NCI-H526 treated with DMSO at 0.1 percent for 48 hours (cell line): ENCODE measurements at regions not wholly inside any gene's neighbourhood (a gene's known extent, or its start where the extent isn't known, plus 50 kb on each side); places are given as distances from the start of the nearest gene placed in this dataset.
"Not testable (repeated sequence)": the region's sequence is repeated elsewhere in the genome, so short reads cannot be mapped to it uniquely, and the experiment has no call there.

Source experiments
- DNase-seq: peaks from one replicate; lab custom pipeline; 2025; lab: John Stamatoyannopoulos, UW

DNA sequence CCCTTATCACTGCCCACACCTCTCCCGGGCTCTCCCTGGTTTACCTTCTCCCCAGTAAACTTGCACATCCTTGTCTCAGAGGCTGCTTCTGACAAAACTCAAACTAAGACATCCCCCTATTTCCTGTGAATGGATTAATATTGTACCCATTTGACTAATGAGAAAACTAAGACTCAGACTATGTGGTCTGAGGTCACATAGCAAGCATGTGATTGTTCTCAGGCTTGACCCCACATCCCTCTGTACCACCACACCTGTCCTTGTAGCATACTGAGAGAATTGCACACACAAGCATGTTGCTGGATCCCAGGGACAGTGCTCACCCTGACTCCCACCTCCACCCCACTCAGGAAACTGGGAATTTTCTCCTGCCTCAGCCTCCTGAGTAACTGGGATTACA lies 90.7 kb upstream of the HES1 start:
- DNase-seq, result no peak

DNA sequence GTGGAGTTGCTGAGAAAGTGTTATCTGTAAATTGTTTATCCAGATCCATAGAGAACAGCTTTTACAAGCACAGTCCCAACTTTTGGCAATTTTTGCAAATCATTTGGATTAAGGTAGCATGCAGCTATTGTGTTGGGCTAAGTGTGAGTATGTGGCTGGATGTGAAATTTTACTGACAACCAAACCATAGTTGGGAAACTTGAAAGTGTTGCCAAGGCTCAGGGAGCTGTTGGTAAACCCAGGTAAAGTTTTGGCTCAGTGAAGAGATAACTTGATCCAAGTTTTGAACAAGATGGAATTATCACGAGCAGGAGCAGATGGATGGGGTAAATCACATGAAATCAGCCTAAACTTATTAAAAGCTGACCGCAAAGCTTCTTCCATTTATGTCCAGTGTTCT lies 90.0 kb upstream of the HES1 start:
- no peak for DNase-seq

DNA sequence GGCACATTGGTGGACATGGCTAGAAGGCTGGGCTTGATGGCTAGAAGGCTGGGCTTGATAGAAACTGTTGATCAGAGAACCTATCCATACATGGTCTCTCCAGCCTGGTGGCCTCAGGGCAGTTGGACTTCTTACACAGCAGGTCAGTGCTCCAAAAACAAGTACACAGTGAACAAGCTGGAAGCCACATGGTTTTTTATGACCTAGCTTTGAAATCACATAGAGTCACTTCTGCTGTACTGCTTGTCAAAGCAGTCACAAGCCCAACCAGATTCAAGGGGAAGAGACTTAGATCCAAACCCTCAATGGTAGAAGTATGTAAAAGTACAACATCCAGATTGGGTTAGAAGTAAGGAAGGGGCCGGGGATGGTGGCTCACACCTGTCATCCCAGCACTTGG lies 89.4 kb upstream of the HES1 start:
- DNase-seq, result no peak

DNA sequence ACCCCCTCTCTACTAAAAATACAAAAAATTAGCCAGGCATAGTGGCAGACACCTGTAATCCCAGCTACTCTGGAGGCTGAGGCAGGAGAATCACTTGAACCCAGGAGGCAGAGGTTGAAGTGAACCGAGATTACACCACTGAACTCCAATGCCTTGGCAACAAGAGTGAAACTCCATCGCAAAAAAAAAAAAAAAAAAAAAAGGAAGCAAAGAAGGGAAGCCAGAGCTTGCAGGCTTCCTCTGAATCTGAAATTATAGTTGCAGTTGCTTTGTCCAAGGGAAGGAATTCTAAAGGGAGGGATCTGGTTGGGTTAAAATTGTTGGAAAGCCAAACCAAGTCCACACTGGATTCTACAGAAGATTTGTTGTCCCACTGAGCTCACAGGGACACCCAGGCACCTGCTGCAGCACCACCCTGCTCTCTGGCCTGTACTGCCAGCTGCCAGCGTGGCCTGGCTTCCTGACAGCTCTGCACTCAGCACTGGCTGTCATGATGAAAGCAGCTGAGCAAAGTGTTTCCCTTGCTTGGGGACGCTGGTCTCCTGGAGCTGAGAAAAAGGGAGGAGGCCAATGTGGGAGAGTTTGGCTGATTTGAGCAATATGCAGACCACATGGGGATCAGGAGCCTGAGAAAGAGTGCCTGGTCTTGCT lies 88.8 kb upstream of the HES1 start:
- no peak for DNase-seq

DNA sequence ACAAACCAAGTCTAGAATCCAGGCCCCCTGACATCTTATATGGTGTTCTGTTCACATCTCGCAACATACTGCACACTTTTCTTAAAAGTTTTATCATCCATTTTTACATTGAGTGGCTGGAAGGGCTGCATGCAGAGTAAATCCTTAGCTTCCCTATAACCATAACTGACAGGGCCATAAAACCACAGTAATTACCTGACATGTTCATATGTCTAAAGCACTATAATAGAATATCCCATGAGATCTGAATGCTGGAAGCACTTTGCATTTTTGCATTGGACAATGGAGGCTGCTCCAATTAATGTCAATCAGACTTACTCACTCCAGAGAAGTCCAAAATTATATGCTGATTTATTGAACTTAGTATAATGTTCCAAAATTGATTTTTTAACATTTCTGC lies 86.6 kb upstream of the HES1 start:
- no peak for DNase-seq

DNA sequence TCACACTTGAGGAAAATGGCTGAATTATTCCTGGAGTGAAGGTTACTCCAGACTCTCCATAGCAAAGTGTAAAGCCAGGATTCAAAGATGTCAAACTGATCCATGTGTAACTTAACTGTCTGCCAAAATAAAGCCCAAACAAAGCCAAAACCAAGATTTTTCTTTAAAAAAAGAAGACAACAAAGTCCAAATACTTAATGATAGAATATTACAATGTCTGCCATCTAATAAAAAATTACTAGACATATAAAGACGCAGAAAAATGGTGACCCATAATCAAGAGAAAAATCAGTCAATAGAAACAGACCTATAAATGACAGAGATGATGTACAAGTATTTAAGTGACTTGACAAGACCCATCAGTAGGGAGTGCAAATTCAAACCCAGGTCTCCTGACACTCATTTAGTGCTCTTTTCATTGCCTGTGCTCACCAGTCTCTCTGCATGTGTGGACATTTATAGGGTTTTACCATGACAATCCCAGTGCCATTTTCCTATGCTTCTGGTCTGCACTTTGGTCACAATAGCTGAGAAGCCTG lies 85.1 kb upstream of the HES1 start:
- DNase-seq, result no peak

DNA sequence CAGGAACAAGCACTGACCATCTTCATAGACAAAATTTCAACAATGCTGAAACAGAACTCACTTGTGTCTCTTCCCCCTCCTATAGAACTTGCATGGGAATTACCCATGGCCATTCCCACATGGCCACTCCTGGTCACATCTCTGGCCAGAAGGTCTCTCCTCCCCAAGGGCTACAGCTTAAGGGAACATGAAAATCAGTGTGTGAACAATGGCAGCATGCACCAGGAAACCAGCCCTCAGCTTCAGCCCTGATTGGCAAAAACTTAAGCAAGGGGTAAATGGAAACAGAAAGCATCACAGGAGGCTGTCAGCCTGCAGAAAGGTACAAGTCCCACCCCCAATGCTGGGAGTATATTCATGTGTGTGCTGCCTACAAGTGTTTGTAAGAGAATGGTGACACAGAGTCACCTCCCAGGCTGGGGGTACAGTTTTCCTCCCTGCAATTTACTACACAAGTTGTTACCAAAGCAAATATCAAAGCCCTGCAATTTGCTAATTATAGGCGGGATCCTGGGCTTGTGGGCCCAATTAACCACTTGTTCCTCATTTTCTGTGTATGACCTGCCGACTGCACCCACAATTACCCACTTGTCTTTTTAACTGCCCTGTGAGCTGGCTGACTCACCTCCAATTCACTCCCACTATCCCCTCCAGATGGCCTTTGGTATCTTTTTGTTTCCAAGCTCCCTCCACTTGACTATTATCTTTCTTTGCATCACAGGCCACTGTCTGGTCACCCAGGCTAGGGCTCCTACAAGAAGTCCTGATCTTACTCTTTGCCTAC lies 84.4 kb upstream of the HES1 start:
- no peak for DNase-seq

DNA sequence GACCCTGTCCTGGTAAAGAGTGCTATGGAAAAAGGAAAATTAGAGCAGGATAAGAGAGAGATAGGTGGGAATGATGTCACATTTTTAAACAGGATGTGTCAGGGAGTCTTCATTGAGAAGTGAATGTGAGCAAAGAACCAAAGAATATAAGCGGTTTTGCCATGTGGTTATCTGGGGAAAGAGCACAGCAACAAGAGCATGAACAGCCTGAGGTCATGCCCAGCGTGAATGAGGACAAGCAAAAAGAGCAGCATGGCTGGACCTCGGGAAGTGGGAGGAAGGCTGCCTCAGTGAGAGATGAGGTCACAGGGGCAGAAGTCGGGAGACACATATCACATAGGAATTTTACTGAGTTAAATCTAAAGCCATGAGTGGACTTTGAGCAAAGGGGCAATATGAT lies 82.8 kb upstream of the HES1 start:
- DNase-seq, result no peak

DNA sequence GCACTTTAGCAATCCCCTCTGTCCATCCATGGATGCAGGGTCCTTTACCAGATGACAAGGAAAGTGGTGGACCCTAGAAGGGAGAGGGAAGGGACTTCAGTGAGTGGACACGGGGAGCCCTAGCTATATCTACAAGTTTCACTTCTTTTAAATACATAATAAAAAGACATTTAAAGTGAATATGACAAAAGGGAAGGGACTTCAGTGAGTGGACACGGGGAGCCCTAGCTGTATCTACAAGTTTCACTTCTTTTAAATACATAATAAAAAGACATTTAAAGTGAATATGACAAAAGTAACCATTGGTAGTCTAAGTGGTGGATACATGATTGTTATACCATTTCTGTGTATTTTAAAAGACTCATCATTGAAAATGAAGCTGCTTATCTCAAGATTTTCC lies 81.9 kb upstream of the HES1 start:
- no peak for DNase-seq

DNA sequence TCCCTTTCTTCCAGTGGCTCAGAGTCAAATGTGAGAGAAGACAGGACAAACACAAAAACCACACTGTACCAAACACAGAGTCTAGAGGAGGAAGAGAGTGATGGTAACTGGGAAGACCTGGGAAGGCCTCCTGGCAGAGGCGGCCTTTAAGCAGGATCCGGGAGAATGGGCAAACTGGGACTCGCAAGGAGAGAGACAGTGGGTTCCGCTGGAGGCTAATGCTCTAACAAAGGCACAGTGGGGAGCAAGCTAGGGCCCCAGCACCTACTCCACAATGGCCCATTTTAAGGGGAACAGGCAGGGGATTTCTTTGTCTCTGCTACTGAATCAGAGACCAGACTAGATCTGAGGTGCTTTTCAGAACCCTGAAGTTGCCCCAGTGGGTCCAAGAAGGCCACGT lies 81.4 kb upstream of the HES1 start:
- no peak for DNase-seq

DNA sequence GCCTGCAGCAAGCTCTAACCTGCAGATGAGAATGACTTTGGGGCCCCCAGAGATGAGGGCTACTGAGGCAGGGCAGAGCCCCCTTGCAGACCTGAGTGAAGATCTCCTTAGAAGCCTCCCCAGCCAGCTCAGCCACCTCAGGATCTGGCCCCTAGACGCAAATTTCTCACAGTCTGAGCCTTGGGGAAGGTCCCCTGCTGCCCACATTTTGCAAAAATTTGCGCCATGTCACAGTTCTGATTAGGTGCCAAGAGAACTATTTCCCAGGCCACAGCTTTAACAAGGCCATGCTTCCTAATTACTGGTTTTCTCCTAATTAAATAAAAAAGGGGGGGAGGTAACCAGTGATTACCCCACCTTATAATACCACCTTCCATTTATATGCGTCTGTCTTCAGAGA lies 81.0 kb upstream of the HES1 start:
- no peak for DNase-seq

DNA sequence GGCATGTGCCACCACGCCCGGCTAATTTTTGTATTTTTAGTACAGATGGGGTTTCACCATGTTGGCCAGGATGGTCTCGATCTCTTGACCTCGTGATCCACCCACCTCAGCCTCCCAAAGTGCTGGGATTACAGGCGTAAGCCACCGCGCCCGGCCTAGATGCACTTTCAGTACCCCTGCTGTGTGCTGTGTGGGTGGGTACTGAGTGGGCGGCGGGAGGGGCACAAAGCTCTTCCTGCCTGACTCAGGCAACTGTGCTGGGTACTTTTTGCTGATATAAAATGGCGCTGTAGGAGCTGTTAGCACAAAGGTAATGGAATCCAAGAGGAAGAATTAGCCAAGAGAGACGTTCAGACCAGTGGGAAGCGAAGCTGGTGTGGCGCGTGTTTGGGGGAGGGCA lies 79.6 kb upstream of the HES1 start:
- DNase-seq, result not testable (repeated sequence)

DNA sequence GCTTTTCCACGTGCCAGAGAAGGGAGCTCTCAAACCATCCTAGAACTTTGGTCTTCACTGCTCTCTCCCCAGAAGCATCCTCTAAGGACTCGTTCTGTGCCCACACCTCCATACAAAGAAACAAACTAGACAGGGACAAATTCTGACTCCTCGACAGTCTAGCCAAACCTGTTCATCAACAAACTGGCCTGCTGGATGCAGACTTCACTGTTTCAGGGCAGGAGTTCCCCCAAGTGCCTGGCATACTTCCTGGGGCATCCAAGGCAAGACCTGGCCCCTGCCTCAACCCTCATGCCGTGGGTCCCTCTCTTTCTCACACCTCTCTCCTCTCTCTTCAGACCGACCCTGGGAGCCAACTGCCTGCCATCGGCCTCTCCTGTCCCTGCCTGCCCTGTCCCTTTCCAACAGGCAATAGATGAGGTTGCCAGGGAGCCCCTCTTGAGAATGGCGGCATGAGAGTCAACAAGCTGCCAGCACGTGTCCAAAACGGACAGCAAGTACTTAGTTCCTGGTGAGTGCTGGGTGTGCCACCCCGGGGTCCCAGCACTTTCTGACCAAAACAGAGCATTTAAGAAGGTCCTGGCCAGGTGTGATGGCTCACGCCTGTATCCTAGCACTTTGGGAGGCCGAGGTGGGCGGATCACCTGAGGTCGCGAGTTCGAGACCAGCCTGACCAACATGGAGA lies 79.1 kb upstream of the HES1 start:
- DNase-seq, result no peak

DNA sequence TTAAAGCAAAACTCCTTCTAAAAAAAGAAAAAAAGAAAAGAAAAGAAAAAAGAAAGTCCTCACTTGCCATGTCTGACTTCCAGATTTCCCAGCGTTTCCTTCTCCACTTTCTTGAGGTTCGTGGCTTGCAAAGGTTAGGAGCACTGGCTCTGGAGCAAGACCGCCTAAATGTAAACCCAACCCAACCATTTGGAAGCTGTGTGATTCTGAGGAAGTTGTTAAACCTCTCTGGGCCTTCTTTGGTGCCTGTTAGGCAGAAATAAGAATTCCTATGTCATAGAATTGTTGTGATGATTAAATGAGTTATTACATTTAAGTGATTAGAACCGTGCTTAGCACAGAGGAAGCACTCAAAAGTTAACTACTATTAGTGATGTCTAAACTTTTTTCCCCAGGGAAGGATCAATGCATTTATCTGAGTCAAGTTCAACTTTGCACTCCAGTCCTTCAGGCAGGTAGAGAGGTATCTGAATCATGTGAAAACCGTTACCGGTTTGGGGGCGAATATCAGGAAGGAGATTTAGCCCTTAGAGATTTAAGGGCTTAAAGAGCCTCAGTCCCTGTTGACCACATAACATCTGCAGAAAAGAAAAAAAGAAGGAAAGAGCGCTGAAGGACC lies 78.3 kb upstream of the HES1 start:
- DNase-seq, result no peak

DNA sequence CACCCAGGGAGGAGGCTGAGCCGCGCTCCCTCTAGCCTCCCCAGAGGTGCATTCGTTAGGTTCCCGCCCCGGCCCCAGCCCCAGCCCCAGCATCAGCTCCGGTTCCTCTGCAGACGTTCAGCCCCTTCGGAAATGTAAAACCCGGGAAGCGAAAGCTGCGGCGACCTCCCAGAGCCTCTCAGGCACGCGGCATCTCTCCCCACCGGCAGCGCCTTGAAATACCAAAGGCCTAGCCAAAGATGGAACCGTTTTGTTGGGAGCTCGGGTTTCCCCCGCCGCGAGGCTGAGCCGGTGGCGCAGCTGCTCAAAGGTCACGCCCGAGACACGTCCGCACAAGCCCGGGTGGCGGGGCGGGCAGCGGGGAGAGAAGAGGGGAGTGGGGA lies 77.8 kb upstream of the HES1 start:
- DNase-seq, result peak; percentile 62

DNA sequence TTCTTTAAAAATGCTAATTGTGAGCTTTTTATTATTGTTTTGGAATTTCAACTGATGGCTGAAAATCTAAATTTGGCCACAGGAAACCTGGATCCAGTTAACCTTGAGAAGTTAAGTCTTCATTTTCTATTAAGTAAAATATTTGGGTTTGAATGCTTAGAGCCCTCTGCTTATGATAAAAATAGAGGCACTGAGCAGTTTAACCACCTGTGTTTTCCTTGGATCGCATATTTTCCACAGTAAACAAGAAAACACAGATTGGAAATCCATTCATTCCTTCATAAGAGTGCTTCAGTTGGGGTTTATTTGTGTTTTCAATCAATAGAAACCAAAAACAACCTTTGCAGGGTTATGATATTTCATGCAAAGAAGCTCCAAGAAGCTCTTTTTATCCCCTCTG lies 77.2 kb upstream of the HES1 start:
- DNase-seq, result no peak

DNA sequence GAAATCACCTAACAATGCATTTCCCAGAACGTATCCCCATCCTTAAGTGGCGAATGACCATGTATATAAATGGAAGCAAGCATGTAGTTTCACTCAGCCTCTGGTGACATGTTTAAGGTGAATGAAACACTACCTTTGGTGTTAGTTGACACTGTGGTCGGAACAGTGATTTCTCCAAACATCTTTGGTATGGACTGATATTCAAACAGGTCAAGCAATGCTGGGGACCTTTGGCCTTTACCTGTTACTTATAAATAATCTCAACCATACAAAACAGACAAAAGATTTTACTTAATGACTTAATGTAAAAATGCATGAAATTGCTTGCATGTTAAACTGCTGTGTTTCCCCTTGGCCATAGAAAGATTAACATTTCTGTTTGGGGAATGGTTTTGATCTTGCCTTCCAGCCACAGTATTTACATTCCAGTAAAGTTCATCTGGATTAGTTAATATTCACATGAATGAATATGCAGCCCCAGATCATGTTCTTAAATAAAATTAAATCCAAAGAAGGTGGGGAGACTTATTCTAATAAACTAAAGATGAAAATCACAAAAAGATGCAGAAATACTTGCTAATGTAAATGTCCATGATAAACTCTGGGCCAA lies 74.4 kb upstream of the HES1 start:
- DNase-seq, result no peak

DNA sequence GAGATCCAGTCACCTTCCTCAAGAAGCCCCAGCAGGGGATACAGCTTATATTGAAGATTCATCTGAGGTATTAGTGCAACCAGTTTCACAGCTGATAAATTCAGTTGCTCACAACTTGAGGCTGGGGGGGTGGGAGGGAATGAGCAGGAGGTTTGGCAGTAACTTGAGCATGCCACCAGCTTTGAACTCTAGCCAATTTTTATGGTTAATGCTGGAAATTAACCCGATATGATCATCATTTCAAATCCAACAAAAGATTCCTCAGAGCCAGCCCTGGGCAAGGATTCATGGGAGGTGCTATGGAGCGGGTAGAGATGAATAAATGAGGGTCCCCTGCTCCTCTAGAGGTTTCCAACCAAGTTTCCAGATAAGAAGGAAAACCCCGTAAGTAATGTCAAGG lies 73.1 kb upstream of the HES1 start:
- DNase-seq, result no peak

DNA sequence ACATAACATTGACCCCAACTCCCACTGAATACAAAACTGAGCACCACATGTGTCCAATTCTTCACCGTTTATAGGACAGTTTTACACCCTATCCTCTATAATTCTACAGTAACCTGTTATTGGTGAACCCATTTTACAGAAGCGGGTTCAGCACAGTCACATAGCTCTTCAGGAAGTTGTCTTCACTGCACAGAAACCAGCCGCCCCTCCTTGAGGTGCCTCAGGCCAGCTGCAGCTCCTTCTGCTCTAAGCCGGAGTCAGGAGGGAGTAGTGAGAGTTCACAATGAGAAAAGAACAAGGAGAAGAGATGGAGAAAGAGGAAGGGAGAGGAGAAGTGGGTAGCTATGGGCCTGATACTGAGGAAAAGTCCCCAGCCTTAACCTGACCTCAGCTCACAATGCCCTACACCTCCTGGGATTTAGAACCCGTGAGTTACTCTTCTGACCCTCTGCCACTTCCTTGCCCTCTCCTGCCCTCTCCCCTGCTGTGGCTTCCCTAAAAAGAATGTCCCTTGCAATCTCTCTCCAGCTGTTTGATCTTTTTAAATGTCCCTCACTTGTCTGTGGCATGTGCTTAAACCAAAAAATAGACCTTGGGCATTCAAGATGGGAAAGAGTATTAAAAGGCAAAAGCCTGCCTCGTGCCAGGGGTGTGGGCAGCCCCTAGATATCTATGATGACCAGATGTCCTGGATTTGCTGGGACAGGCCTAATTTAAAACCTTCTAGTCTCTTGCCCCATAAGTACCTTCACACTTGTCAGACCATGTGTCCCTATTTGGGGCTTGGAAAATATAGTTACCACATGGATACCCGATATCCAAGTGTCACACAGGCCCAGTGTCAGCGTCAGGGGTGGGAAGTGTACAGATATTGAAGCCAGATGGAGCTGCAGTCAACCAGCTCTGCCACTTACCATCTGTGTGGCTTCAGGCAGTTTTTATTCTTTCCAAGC lies 71.3 kb upstream of the HES1 start:
- DNase-seq, result no peak

DNA sequence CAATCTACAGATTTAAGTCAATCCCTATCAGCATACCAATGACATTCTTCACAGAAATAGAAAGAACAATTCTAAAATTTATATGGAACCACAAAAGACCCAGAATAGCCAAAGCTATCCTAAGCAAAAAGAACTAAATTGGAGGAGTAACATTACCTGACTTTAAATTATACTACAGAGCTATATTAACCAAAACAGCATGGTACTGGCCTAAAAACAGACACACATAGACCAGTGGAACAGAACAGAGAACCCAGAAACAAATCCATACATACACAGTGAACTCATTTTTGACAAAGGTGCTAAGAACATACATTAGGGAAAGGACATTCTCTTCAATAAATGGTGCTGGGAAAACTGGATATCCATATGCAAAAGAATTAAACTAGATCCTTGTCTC lies 68.6 kb upstream of the HES1 start:
- DNase-seq, result not testable (repeated sequence)

DNA sequence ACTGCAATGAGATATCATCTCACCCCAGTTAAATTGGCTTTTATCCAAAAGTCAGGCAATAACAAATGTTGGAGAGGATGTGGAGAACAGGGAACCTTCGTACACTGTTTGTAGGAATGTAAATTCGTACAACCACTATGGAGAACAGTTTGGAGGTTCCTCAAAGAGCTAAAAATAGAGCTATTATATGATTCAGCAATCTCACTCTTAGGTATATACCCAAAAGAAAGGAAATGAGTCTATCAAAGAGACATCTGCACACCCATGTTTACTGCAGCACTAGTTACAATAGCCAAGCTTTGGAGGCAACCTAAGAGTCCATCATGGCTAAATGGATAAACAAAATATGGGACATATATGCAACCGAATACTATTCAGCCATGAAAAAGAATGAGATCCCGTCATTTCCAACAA lies 68.0 kb upstream of the HES1 start:
- DNase-seq, result no peak
